Upper lobe of left lung (tissue), 4 donors: ENCODE measurements at regions not wholly inside any gene's neighbourhood (a gene's known extent, or its start where the extent isn't known, plus 50 kb on each side); places are given as distances from the start of the nearest gene placed in this dataset.

Source experiments
- CTCF ChIP-seq, 6 experiments: fragments of 450-650 bp in 4 of 6; fragments of 200-600 bp in 2 of 6; sonication (generic) in 2 of 6; IDR thresholded peaks; one replicate each; pipeline ENCODE4 v1.5.1; 2016 to 2019; ENCODE audit warnings: antibody characterized with exemption in 6 of 6
- EP300 ChIP-seq, 4 donors: sonication (generic); formaldehyde crosslinking; IDR thresholded peaks; one replicate each; pipeline ENCODE4 v1.5.1; 2017; ENCODE audit warnings: antibody characterized with exemption in 4 of 4, control low read depth in 2 of 4
- POLR2A ChIP-seq, 4 donors: fragments of 450-650 bp; IDR thresholded peaks; one replicate each; pipeline ENCODE4 v1.5.1; 2016 to 2017; ENCODE audit warnings: antibody characterized with exemption in 4 of 4, mild to moderate bottlenecking in 2 of 4
- POLR2AphosphoS5 ChIP-seq, 2 donors: sonication (generic); formaldehyde crosslinking; IDR thresholded peaks; one replicate each; pipeline ENCODE4 v1.5.1; 2017; ENCODE audit warnings: antibody characterized with exemption in 2 of 2

GRCh38 chr2:220002699-220003098, 375.3 kb downstream of the SLC4A3 start:
- no peak for TF ChIP-seq POLR2A (IDR thresholded peaks at IDR 0.05)
- TF ChIP-seq CTCF (IDR thresholded peaks at IDR 0.05) = no peak
- no peak for TF ChIP-seq POLR2AphosphoS5 (IDR thresholded peaks at IDR 0.05)
- TF ChIP-seq EP300 (IDR thresholded peaks at IDR 0.05) = no peak
